WTC11 (cell line): ENCODE measurements at regions not wholly inside any gene's neighbourhood (a gene's known extent, or its start where the extent isn't known, plus 50 kb on each side); places are given as distances from the start of the nearest gene placed in this dataset.

Experiments
- ATAC-seq: fragments of 200-7000 bp; cut with Tn5 transposase; 2 replicates; pipeline ENCODE4 v1.10.0; 2021; ENCODE audit warnings: mild to moderate bottlenecking, moderate library complexity
- CTCF ChIA-PET: fragments of 300-600 bp; sonication (Branson Sonifier 250); formaldehyde crosslinking; loops from one replicate; lab custom pipeline; 2021; ENCODE audit warnings: antibody characterized with exemption; lab: Charles Lee
- POLR2A ChIA-PET: fragments of 350-600 bp; sonication (Branson Sonifier 250); formaldehyde crosslinking; loops from one replicate; lab custom pipeline; 2021; ENCODE audit warnings: antibody characterized with exemption; lab: Charles Lee
- DNase-seq: peaks from one replicate; pipeline ENCODE4 v3.0.0; 2021; ENCODE audit warnings: low spot score
- H3K27ac Mint-ChIP-seq: 2 replicates; pipeline ENCODE4 v1.8.0; 2021; ENCODE audit warnings: mixed read lengths
- H3K27me3 Mint-ChIP-seq: 2 replicates; pipeline ENCODE4 v1.8.0; 2021; ENCODE audit warnings: low read depth, mild to moderate bottlenecking, moderate library complexity, mixed read lengths
- H3K36me3 Mint-ChIP-seq: 2 replicates; pipeline ENCODE4 v1.8.0; 2021; ENCODE audit warnings: mixed read lengths
- H3K4me1 Mint-ChIP-seq: 2 replicates; pipeline ENCODE4 v1.8.0; 2022; ENCODE audit warnings: mixed read lengths
- H3K4me3 Mint-ChIP-seq: 2 replicates; pipeline ENCODE4 v1.8.0; 2021; ENCODE audit warnings: mild to moderate bottlenecking, moderate library complexity, mixed read lengths
- H3K9me3 Mint-ChIP-seq: 2 replicates; pipeline ENCODE4 v1.8.0; 2021; ENCODE audit warnings: mixed read lengths
- ATF6 ChIP-seq: sonication (generic); formaldehyde crosslinking; IDR thresholded peaks from 2 replicates; pipeline ENCODE4 v1.8.1; 2023; ENCODE audit warnings: mild to moderate bottlenecking, missing genetic modification reagents
- CBFB ChIP-seq: sonication (generic); formaldehyde crosslinking; IDR thresholded peaks from 2 replicates; pipeline ENCODE4 v1.8.1; 2022; ENCODE audit warnings: mild to moderate bottlenecking, low read depth, missing genetic modification reagents
- CDX4 ChIP-seq: fragments of 250-450 bp; sonication (Bioruptor Pico); IDR thresholded peaks from 2 replicates; pipeline ENCODE4 v1.9.0; 2021; ENCODE audit warnings: moderate library complexity, mild to moderate bottlenecking, inconsistent platforms, borderline replicate concordance
- CREB1 ChIP-seq: sonication (generic); formaldehyde crosslinking; IDR thresholded peaks from 2 replicates; pipeline ENCODE4 v1.8.0; 2023; ENCODE audit warnings: mild to moderate bottlenecking, missing genetic modification reagents
- ELF4 ChIP-seq: sonication (generic); formaldehyde crosslinking; IDR thresholded peaks from 2 replicates; pipeline ENCODE4 v1.8.1; 2022; ENCODE audit warnings: low read depth, mild to moderate bottlenecking, moderate library complexity, missing genetic modification reagents
- GTF2I ChIP-seq: fragments of 250-450 bp; sonication (Bioruptor Pico); conservative IDR thresholded peaks from 2 replicates; pipeline ENCODE4 v1.4.0; 2021; ENCODE audit warnings: mild to moderate bottlenecking
- HMGA2 ChIP-seq: fragments of 250-450 bp; sonication (Bioruptor Pico); IDR thresholded peaks from 2 replicates; pipeline ENCODE4 v1.4.0; 2021; ENCODE audit warnings: mild to moderate bottlenecking, moderate library complexity
- IRF2 ChIP-seq: sonication (generic); formaldehyde crosslinking; IDR thresholded peaks from 2 replicates; pipeline ENCODE4 v1.8.0; 2022; ENCODE audit warnings: low read depth, missing genetic modification reagents, borderline replicate concordance
- JAZF1 ChIP-seq: fragments of 250-450 bp; sonication (Bioruptor Pico); IDR thresholded peaks from 2 replicates; pipeline ENCODE4 v1.9.0; 2021; ENCODE audit warnings: moderate library complexity, mild to moderate bottlenecking, inconsistent platforms
- MLX ChIP-seq: sonication (generic); formaldehyde crosslinking; IDR thresholded peaks from 2 replicates; pipeline ENCODE4 v1.8.1; 2023; ENCODE audit warnings: mild to moderate bottlenecking, missing genetic modification reagents, moderate library complexity
- MXD4 ChIP-seq: fragments of 250-450 bp; sonication (Bioruptor Pico); IDR thresholded peaks from 2 replicates; pipeline ENCODE4 v1.8.0; 2021; ENCODE audit warnings: mild to moderate bottlenecking, moderate library complexity, borderline replicate concordance
- NR3C1 ChIP-seq: sonication (generic); formaldehyde crosslinking; conservative IDR thresholded peaks from 2 replicates; pipeline ENCODE4 v1.8.1; 2023; ENCODE audit warnings: low read depth, mild to moderate bottlenecking, missing genetic modification reagents
- PRRX2 ChIP-seq: fragments of 250-450 bp; sonication (Bioruptor Pico); IDR thresholded peaks from 2 replicates; pipeline ENCODE4 v1.8.0; 2021; ENCODE audit warnings: mild to moderate bottlenecking
- RORB ChIP-seq: fragments of 250-450 bp; sonication (Bioruptor Pico); IDR thresholded peaks from 2 replicates; pipeline ENCODE4 v1.9.0; 2021; ENCODE audit warnings: mild to moderate bottlenecking
- SMAD3 ChIP-seq: sonication (generic); formaldehyde crosslinking; IDR thresholded peaks from 2 replicates; pipeline ENCODE4 v1.8.0; 2022; ENCODE audit warnings: missing genetic modification reagents, mild to moderate bottlenecking, borderline replicate concordance
- SMAD4 ChIP-seq: sonication (generic); formaldehyde crosslinking; IDR thresholded peaks from 2 replicates; pipeline ENCODE4 v1.8.0; 2022; ENCODE audit warnings: mild to moderate bottlenecking, missing genetic modification reagents
- SP1 ChIP-seq: sonication (generic); formaldehyde crosslinking; conservative IDR thresholded peaks from 2 replicates; pipeline ENCODE4 v1.8.1; 2022; ENCODE audit warnings: missing genetic modification reagents
- TCF7 ChIP-seq: sonication (generic); formaldehyde crosslinking; IDR thresholded peaks from 2 replicates; pipeline ENCODE4 v1.8.0; 2022; ENCODE audit warnings: mild to moderate bottlenecking, low read depth, missing genetic modification reagents, moderate library complexity
- ZNF416 ChIP-seq: fragments of 250-450 bp; sonication (Bioruptor Pico); IDR thresholded peaks from 2 replicates; pipeline ENCODE4 v1.9.0; 2021; ENCODE audit warnings: mild to moderate bottlenecking, inconsistent platforms
- ZSCAN18 ChIP-seq: fragments of 250-450 bp; sonication (Bioruptor Pico); IDR thresholded peaks from 2 replicates; pipeline ENCODE4 v2.1.2; 2022; ENCODE audit warnings: mild to moderate bottlenecking, moderate library complexity
- TF ChIP-seq, protein P1 (sequence below): sonication (generic); formaldehyde crosslinking; IDR thresholded peaks from 2 replicates; pipeline ENCODE4 v1.8.0; 2022; ENCODE audit warnings: mild to moderate bottlenecking, missing genetic modification reagents
- TF ChIP-seq, protein P2 (sequence below): sonication (generic); formaldehyde crosslinking; IDR thresholded peaks from 2 replicates; pipeline ENCODE4 v1.8.1; 2023; ENCODE audit warnings: mild to moderate bottlenecking, missing genetic modification reagents, borderline replicate concordance

- TF ChIP-seq HMGA2 (CRISPR knock-in tag) (no peak), CDX4 (CRISPR knock-in tag) (no peak), RORB (CRISPR knock-in tag) (no peak), CBFB (no peak), MLX (CRISPR knock-in tag) (no peak), CREB1 (no peak), NR3C1 (no peak), IRF2 (CRISPR knock-in tag) (no peak), JAZF1 (CRISPR knock-in tag) (no peak), ELF4 (CRISPR knock-in tag) (no peak), ZNF416 (CRISPR knock-in tag) (no peak), SMAD4 (no peak), SMAD3 (CRISPR knock-in tag) (no peak), SP1 (CRISPR knock-in tag) (no peak), ZSCAN18 (CRISPR knock-in tag) (no peak), GTF2I (CRISPR knock-in tag) (no peak)
- TF ChIP-seq, protein P1, sequence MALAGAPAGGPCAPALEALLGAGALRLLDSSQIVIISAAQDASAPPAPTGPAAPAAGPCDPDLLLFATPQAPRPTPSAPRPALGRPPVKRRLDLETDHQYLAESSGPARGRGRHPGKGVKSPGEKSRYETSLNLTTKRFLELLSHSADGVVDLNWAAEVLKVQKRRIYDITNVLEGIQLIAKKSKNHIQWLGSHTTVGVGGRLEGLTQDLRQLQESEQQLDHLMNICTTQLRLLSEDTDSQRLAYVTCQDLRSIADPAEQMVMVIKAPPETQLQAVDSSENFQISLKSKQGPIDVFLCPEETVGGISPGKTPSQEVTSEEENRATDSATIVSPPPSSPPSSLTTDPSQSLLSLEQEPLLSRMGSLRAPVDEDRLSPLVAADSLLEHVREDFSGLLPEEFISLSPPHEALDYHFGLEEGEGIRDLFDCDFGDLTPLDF (CRISPR knock-in tag), result no peak
- TF ChIP-seq, protein P2, sequence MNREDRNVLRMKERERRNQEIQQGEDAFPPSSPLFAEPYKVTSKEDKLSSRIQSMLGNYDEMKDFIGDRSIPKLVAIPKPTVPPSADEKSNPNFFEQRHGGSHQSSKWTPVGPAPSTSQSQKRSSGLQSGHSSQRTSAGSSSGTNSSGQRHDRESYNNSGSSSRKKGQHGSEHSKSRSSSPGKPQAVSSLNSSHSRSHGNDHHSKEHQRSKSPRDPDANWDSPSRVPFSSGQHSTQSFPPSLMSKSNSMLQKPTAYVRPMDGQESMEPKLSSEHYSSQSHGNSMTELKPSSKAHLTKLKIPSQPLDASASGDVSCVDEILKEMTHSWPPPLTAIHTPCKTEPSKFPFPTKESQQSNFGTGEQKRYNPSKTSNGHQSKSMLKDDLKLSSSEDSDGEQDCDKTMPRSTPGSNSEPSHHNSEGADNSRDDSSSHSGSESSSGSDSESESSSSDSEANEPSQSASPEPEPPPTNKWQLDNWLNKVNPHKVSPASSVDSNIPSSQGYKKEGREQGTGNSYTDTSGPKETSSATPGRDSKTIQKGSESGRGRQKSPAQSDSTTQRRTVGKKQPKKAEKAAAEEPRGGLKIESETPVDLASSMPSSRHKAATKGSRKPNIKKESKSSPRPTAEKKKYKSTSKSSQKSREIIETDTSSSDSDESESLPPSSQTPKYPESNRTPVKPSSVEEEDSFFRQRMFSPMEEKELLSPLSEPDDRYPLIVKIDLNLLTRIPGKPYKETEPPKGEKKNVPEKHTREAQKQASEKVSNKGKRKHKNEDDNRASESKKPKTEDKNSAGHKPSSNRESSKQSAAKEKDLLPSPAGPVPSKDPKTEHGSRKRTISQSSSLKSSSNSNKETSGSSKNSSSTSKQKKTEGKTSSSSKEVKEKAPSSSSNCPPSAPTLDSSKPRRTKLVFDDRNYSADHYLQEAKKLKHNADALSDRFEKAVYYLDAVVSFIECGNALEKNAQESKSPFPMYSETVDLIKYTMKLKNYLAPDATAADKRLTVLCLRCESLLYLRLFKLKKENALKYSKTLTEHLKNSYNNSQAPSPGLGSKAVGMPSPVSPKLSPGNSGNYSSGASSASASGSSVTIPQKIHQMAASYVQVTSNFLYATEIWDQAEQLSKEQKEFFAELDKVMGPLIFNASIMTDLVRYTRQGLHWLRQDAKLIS (CRISPR knock-in tag), result no peak
- TF ChIP-seq, all 79 proteins: peak for 0
- Mint-ChIP-seq H3K9me3 (peaks cover 15% of the 10 kb centered on the region), H3K27ac (no peak overlapping the region), H3K27me3 (no peaks in the 10 kb centered on the region), H3K36me3 (no peaks in the 10 kb centered on the region), H3K4me3 (no peak overlapping the region), H3K4me1 (no peaks in the 10 kb centered on the region)
- CTCF ChIA-PET, result no interaction called here
- POLR2A ChIA-PET, result no interaction called here
- DNase-seq (no peak), ATAC-seq (no peak)
These were observed 473.4 kb upstream of the GNPDA2 start for GRCh38 chr4:45199736-45200135.

DNA sequence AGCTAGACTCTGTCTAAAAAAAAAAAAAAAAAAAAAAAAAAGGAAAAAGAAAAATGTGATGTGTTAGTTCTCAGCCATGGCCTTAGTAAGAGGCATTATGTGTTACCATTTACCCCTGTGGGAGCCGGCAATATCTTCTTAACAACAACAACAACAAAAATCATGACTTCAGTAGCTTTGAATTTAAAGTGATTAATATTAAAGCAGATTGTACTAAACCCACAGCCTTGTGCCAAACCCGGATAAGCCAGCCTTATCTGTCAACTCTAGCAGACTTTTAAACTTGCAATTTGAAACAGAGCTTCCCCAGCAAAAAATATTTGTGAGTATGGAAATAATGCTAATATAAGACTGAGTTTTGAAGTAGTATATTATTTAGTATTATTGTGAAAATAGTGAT lies 462.1 kb upstream of the GNPDA2 start:
- Mint-ChIP-seq H3K27me3 (no peaks in the 10 kb centered on the region), H3K36me3 (no peaks in the 10 kb centered on the region), H3K9me3 (no peaks in the 10 kb centered on the region), H3K4me1 (no peaks in the 10 kb centered on the region), H3K27ac (no peak overlapping the region), H3K4me3 (no peak overlapping the region)
- TF ChIP-seq TCF7 (no peak), MXD4 (no peak), SMAD3 (CRISPR knock-in tag) (no peak), ATF6 (CRISPR knock-in tag) (no peak), PRRX2 (CRISPR knock-in tag) (no peak)
- ChIA-PET CTCF (no interaction called here), POLR2A (interaction anchor here (0.7 kb wide), 1 partner anchor 1947 kb away, joined by 4 read pairs; no protein-coding TSS in a partner anchor)
- ATAC-seq, result no peak
- no peak for DNase-seq
